Vagina (tissue), 2 donors: ENCODE measurements at regions not wholly inside any gene's neighbourhood (a gene's known extent, or its start where the extent isn't known, plus 50 kb on each side); places are given as distances from the start of the nearest gene placed in this dataset.

Experiments
- POLR2A ChIP-seq, 2 donors: fragments of 450-650 bp; IDR thresholded peaks; one replicate each; pipeline ENCODE4 v1.6.1; 2017; ENCODE audit warnings: antibody characterized with exemption in 2 of 2, mild to moderate bottlenecking in 2 of 2, moderate library complexity in 2 of 2
- TF ChIP-seq, protein P1 (sequence below), 3 experiments: fragments of 450-650 bp in 2 of 3; fragments of 200-600 bp in 1 of 3; sonication (generic) in 1 of 3; IDR thresholded peaks; one replicate each; pipeline ENCODE4 v1.5.1; 2017 to 2019; ENCODE audit warnings: antibody characterized with exemption in 3 of 3, mild to moderate bottlenecking in 2 of 3, moderate library complexity in 2 of 3

DNA sequence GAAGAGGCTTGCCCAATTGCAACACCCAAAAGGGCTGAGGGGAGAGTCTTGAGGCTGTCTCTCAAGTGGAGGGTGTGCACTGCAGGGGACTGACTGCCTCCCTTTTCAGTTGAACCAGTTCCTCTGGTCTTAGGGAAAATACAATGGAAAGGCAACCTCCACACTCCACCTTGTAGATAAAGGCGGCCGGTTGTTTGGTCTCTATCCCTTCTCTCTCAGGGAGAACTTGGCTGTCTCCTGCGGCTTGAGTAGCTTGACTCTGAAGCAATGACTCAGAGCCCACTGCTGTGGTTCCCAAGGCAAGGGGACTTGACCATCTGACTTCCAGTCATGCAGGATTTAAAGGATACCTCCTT is 143.2 kb upstream of the UMPS start:
- TF ChIP-seq POLR2A (IDR thresholded peaks at IDR 0.05) = no peak
- TF ChIP-seq, protein P1, sequence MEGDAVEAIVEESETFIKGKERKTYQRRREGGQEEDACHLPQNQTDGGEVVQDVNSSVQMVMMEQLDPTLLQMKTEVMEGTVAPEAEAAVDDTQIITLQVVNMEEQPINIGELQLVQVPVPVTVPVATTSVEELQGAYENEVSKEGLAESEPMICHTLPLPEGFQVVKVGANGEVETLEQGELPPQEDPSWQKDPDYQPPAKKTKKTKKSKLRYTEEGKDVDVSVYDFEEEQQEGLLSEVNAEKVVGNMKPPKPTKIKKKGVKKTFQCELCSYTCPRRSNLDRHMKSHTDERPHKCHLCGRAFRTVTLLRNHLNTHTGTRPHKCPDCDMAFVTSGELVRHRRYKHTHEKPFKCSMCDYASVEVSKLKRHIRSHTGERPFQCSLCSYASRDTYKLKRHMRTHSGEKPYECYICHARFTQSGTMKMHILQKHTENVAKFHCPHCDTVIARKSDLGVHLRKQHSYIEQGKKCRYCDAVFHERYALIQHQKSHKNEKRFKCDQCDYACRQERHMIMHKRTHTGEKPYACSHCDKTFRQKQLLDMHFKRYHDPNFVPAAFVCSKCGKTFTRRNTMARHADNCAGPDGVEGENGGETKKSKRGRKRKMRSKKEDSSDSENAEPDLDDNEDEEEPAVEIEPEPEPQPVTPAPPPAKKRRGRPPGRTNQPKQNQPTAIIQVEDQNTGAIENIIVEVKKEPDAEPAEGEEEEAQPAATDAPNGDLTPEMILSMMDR (IDR thresholded peaks at IDR 0.05) = no peak
